ENCODE measurements at regions not wholly inside any gene's neighbourhood (a gene's known extent, or its start where the extent isn't known, plus 50 kb on each side); places are given as distances from the start of the nearest gene placed in this dataset.

GRCh38 chr1:218982482-218982881 is 191.2 kb upstream of the LYPLAL1 start:
- Histone ChIP-seq H3K36me3 (no peaks in the 10 kb centered on the region), H3K27ac (no peak overlapping the region), H3K4me1 (no peaks in the 10 kb centered on the region), H3K4me3 (no peak overlapping the region), H3K9me3 (no peaks in the 10 kb centered on the region), H3K27me3 (no peaks in the 10 kb centered on the region)
- intact Hi-C loops (cut with DNase I), result no loop called here
- WGBS, 2 donors, result 26 to 64% methylated on average over 1 to 6 of the region's 6 CpGs
- TF ChIP-seq POLR2A (IDR thresholded peaks at IDR 0.05) (no peak), CTCF (IDR thresholded peaks at IDR 0.05) (no peak)
- no peak for DNase-seq

GRCh38 chr1:218983433-218983832 is 190.2 kb upstream of the LYPLAL1 start:
- TF ChIP-seq POLR2A (IDR thresholded peaks at IDR 0.05) (no peak), CTCF (IDR thresholded peaks at IDR 0.05) (no peak)
- Histone ChIP-seq H3K36me3 (no peaks in the 10 kb centered on the region), H3K27ac (no peak overlapping the region), H3K4me1 (no peaks in the 10 kb centered on the region), H3K9me3 (no peaks in the 10 kb centered on the region), H3K4me3 (no peak overlapping the region), H3K27me3 (no peaks in the 10 kb centered on the region)
- intact Hi-C loops (cut with DNase I), result no loop called here
- DNase-seq, result no peak
- 92% methylated on average over 5 of the region's 9 CpGs; no CpG with 5 or more reads in 1 of the 2 donors for WGBS, 2 donors

- no peak for TF ChIP-seq CTCF (IDR thresholded peaks at IDR 0.05)
- TF ChIP-seq POLR2A (IDR thresholded peaks at IDR 0.05), result no peak
- Histone ChIP-seq H3K27ac (no peak overlapping the region), H3K9me3 (no peaks in the 10 kb centered on the region), H3K27me3 (no peaks in the 10 kb centered on the region), H3K36me3 (no peaks in the 10 kb centered on the region), H3K4me3 (no peak overlapping the region), H3K4me1 (no peaks in the 10 kb centered on the region)
- 69 to 81% methylated on average over 2 to 4 of the region's 4 CpGs for WGBS, 2 donors
- intact Hi-C loops (cut with DNase I), result no loop called here
- DNase-seq, result no peak
These were observed 189.8 kb upstream of the LYPLAL1 start for GRCh38 chr1:218983848-218984247.

GRCh38 chr1:218985424-218985984 is 188.2 kb upstream of the LYPLAL1 start:
- 25 to 35% methylated on average over 2 of the region's 2 CpGs for WGBS, 2 donors
- H3K27me3 ChIP-seq, result no peaks in the 10 kb centered on the region
- H3K27ac ChIP-seq, result no peak overlapping the region
- no peaks in the 10 kb centered on the region for H3K36me3 ChIP-seq
- intact Hi-C loops (cut with DNase I), result no loop called here
- no peak for DNase-seq
- no peaks in the 10 kb centered on the region for H3K9me3 ChIP-seq
- no peaks in the 10 kb centered on the region for H3K4me1 ChIP-seq
- TF ChIP-seq CTCF (IDR thresholded peaks at IDR 0.05) (no peak), POLR2A (IDR thresholded peaks at IDR 0.05) (no peak)
- H3K4me3 ChIP-seq, result no peak overlapping the region

GRCh38 chr1:218986816-218987215 is 186.9 kb upstream of the LYPLAL1 start:
- H3K9me3 ChIP-seq, result no peaks in the 10 kb centered on the region
- TF ChIP-seq CTCF (IDR thresholded peaks at IDR 0.05), result no peak
- TF ChIP-seq POLR2A (IDR thresholded peaks at IDR 0.05), result no peak
- no peaks in the 10 kb centered on the region for H3K4me1 ChIP-seq
- H3K27ac ChIP-seq, result no peak overlapping the region
- no peaks in the 10 kb centered on the region for H3K27me3 ChIP-seq
- 85 to 92% methylated on average over 3 of the region's 3 CpGs for WGBS, 2 donors
- no peaks in the 10 kb centered on the region for H3K36me3 ChIP-seq
- intact Hi-C loops (cut with DNase I), result no loop called here
- H3K4me3 ChIP-seq, result no peak overlapping the region
- DNase-seq, result no peak

Measured in esophagus squamous epithelium (tissue), 5 donors.